Esophagus squamous epithelium (tissue), 4 donors: ENCODE measurements at regions not wholly inside any gene's neighbourhood (a gene's known extent, or its start where the extent isn't known, plus 50 kb on each side); places are given as distances from the start of the nearest gene placed in this dataset.

Experiments
- CTCF ChIP-seq, 6 experiments: fragments of 450-650 bp in 4 of 6; fragments of 200-600 bp in 2 of 6; sonication (generic) in 2 of 6; IDR thresholded peaks; one replicate each; pipeline ENCODE4 v1.5.1; 2016 to 2019; ENCODE audit warnings: antibody characterized with exemption in 6 of 6, mild to moderate bottlenecking in 4 of 6, moderate library complexity in 4 of 6
- POLR2A ChIP-seq, 4 donors: fragments of 450-650 bp; IDR thresholded peaks; one replicate each; pipeline ENCODE4 v1.6.1; 2017; ENCODE audit warnings: antibody characterized with exemption in 4 of 4, mild to moderate bottlenecking in 4 of 4, moderate library complexity in 3 of 4

GRCh38 chr21:24150753-24151152 is 1456.5 kb downstream of the MRPL39 start:
- TF ChIP-seq CTCF (IDR thresholded peaks at IDR 0.05) (no peak), POLR2A (IDR thresholded peaks at IDR 0.05) (no peak)
